ENCODE measurements at regions not wholly inside any gene's neighbourhood (a gene's known extent, or its start where the extent isn't known, plus 50 kb on each side); places are given as distances from the start of the nearest gene placed in this dataset.

DNA sequence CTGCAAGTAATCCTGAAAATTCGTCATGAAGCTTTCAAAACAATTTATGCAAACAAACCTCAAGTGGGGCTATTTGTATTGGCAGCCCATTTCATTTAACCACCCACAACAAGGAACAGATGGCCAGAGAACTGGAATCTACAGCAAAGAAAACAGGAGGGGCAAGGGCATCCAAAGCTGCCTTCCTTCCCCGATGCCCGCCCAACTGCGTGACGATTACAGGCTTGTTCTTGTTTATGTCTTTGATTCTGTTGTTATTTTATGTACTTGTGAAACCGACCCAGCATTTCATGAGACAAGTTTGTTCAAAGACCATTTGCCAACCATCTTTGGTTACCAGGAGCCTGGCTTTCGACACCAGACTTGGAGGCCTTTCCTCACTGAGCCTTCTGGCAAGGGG, 59.1 kb upstream of the IRX6 start:
- TF ChIP-seq, protein P1, sequence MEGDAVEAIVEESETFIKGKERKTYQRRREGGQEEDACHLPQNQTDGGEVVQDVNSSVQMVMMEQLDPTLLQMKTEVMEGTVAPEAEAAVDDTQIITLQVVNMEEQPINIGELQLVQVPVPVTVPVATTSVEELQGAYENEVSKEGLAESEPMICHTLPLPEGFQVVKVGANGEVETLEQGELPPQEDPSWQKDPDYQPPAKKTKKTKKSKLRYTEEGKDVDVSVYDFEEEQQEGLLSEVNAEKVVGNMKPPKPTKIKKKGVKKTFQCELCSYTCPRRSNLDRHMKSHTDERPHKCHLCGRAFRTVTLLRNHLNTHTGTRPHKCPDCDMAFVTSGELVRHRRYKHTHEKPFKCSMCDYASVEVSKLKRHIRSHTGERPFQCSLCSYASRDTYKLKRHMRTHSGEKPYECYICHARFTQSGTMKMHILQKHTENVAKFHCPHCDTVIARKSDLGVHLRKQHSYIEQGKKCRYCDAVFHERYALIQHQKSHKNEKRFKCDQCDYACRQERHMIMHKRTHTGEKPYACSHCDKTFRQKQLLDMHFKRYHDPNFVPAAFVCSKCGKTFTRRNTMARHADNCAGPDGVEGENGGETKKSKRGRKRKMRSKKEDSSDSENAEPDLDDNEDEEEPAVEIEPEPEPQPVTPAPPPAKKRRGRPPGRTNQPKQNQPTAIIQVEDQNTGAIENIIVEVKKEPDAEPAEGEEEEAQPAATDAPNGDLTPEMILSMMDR (IDR thresholded peaks at IDR 0.05) = no peak
- TF ChIP-seq YY1 (IDR thresholded peaks at IDR 0.05; ENCODE audit: low read depth) = no peak
- TF ChIP-seq TCF12 (IDR thresholded peaks at IDR 0.05) = no peak
- no peak for TF ChIP-seq TEAD4 (IDR thresholded peaks at IDR 0.05; ENCODE audit: borderline replicate concordance, insufficient read depth)
- no peak for TF ChIP-seq POLR2AphosphoS5 (IDR thresholded peaks at IDR 0.05; ENCODE audit: low read depth, low read length)
- no peak for TF ChIP-seq RAD21 (IDR thresholded peaks at IDR 0.05; ENCODE audit: low read length)
- TF ChIP-seq TAF1 (IDR thresholded peaks at IDR 0.05; ENCODE audit: borderline replicate concordance, low read depth, low read length) = no peak
- no peak for TF ChIP-seq GATA2 (CRISPR knock-in tag; IDR thresholded peaks at IDR 0.05)
- TF ChIP-seq, protein P2, sequence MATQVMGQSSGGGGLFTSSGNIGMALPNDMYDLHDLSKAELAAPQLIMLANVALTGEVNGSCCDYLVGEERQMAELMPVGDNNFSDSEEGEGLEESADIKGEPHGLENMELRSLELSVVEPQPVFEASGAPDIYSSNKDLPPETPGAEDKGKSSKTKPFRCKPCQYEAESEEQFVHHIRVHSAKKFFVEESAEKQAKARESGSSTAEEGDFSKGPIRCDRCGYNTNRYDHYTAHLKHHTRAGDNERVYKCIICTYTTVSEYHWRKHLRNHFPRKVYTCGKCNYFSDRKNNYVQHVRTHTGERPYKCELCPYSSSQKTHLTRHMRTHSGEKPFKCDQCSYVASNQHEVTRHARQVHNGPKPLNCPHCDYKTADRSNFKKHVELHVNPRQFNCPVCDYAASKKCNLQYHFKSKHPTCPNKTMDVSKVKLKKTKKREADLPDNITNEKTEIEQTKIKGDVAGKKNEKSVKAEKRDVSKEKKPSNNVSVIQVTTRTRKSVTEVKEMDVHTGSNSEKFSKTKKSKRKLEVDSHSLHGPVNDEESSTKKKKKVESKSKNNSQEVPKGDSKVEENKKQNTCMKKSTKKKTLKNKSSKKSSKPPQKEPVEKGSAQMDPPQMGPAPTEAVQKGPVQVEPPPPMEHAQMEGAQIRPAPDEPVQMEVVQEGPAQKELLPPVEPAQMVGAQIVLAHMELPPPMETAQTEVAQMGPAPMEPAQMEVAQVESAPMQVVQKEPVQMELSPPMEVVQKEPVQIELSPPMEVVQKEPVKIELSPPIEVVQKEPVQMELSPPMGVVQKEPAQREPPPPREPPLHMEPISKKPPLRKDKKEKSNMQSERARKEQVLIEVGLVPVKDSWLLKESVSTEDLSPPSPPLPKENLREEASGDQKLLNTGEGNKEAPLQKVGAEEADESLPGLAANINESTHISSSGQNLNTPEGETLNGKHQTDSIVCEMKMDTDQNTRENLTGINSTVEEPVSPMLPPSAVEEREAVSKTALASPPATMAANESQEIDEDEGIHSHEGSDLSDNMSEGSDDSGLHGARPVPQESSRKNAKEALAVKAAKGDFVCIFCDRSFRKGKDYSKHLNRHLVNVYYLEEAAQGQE (IDR thresholded peaks at IDR 0.05; ENCODE audit: low read depth, low read length) = no peak
- no peak for TF ChIP-seq RCOR1 (IDR thresholded peaks at IDR 0.05; ENCODE audit: low read length)
- TF ChIP-seq MXI1 (IDR thresholded peaks at IDR 0.05; ENCODE audit: low read depth, low read length) = no peak

Measured in SK-N-SH (cell line).